ENCODE measurements at regions not wholly inside any gene's neighbourhood (a gene's known extent, or its start where the extent isn't known, plus 50 kb on each side); places are given as distances from the start of the nearest gene placed in this dataset.

- DNase-seq, result no peak
Measured at GRCh38 chr11:25900814-25901213, 431.1 kb upstream of the ANO3 start.

GRCh38 chr11:25901415-25901814 lies 430.5 kb upstream of the ANO3 start:
- no peak for DNase-seq

GRCh38 chr11:25902476-25902875 lies 429.5 kb upstream of the ANO3 start:
- no peak for DNase-seq

- DNase-seq, result no peak
Measured at GRCh38 chr11:25908726-25909125, 423.2 kb upstream of the ANO3 start.

- DNase-seq, result no peak
Measured at GRCh38 chr11:25910086-25910485, 421.8 kb upstream of the ANO3 start.

GRCh38 chr11:25920356-25920755 lies 411.6 kb upstream of the ANO3 start:
- DNase-seq, result no peak

GRCh38 chr11:25924586-25924985 lies 407.3 kb upstream of the ANO3 start:
- no peak for DNase-seq

GRCh38 chr11:25925359-25925758 lies 406.6 kb upstream of the ANO3 start:
- no peak for DNase-seq

- no peak for DNase-seq
Measured at GRCh38 chr11:25927411-25927953, 404.4 kb upstream of the ANO3 start.

GRCh38 chr11:25928076-25928475 lies 403.9 kb upstream of the ANO3 start:
- DNase-seq, result no peak

- no peak for DNase-seq
Measured at GRCh38 chr11:25938952-25939351, 393.0 kb upstream of the ANO3 start.

GRCh38 chr11:25939691-25940090 lies 392.2 kb upstream of the ANO3 start:
- DNase-seq, result no peak

- DNase-seq, result no peak
Measured at GRCh38 chr11:25941353-25941752, 390.6 kb upstream of the ANO3 start.

- DNase-seq, result no peak
Measured at GRCh38 chr11:25943031-25943430, 388.9 kb upstream of the ANO3 start.

- DNase-seq, result no peak
Measured at GRCh38 chr11:25943777-25944661, 387.9 kb upstream of the ANO3 start.

GRCh38 chr11:25949918-25950317 lies 382.0 kb upstream of the ANO3 start:
- no peak for DNase-seq

GRCh38 chr11:25953006-25953405 lies 378.9 kb upstream of the ANO3 start:
- no peak for DNase-seq

- no peak for DNase-seq
Measured at GRCh38 chr11:25958045-25958444, 373.9 kb upstream of the ANO3 start.

- DNase-seq, result no peak
Measured at GRCh38 chr11:25961539-25961938, 370.4 kb upstream of the ANO3 start.

- DNase-seq, result no peak
Measured at GRCh38 chr11:25970726-25971508, 361.0 kb upstream of the ANO3 start.

- DNase-seq, result no peak
Measured at GRCh38 chr11:25980091-25980490, 351.8 kb upstream of the ANO3 start.

GRCh38 chr11:25981998-25982397 lies 349.9 kb upstream of the ANO3 start:
- DNase-seq, result peak; percentile 69

GRCh38 chr11:25983280-25983679 lies 348.6 kb upstream of the ANO3 start:
- DNase-seq, result no peak

GRCh38 chr11:25988178-25988577 lies 343.8 kb upstream of the ANO3 start:
- DNase-seq, result no peak

All from fibroblast of skin of scalp (primary cell).